ENCODE measurements at regions not wholly inside any gene's neighbourhood (a gene's known extent, or its start where the extent isn't known, plus 50 kb on each side); places are given as distances from the start of the nearest gene placed in this dataset.

DNA sequence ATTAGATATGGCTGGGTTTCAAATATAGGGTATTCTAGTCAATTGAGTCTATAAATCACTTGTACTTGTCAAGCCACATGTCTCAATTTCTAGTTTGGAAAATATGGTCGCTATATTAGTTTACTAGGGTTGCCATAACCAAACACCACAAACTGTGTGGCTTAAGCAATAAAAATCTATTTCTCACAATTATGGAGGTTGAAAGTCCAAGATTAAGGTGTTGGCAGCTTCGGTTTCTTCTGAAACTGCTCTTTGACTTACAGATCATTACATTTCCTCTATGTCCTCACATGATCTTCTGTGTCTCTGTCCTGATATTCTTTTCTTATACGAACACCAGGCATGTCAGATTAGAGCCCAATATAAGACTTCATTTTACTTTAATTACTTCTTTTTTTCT is 55.8 kb upstream of the BASP1 start:
- TF ChIP-seq, protein P1, sequence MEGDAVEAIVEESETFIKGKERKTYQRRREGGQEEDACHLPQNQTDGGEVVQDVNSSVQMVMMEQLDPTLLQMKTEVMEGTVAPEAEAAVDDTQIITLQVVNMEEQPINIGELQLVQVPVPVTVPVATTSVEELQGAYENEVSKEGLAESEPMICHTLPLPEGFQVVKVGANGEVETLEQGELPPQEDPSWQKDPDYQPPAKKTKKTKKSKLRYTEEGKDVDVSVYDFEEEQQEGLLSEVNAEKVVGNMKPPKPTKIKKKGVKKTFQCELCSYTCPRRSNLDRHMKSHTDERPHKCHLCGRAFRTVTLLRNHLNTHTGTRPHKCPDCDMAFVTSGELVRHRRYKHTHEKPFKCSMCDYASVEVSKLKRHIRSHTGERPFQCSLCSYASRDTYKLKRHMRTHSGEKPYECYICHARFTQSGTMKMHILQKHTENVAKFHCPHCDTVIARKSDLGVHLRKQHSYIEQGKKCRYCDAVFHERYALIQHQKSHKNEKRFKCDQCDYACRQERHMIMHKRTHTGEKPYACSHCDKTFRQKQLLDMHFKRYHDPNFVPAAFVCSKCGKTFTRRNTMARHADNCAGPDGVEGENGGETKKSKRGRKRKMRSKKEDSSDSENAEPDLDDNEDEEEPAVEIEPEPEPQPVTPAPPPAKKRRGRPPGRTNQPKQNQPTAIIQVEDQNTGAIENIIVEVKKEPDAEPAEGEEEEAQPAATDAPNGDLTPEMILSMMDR (IDR thresholded peaks at IDR 0.05 in 2 of 3, conservative IDR thresholded peaks at IDR 0.05 in 1 of 3; ENCODE audit: insufficient read depth in 2 of 3, low read depth in 1 of 3, low read length in 3 of 3) = no peak
- no peak for TF ChIP-seq PCBP1 (IDR thresholded peaks at IDR 0.05; ENCODE audit: low read depth, low read length, poor library complexity, severe bottlenecking)
- TF ChIP-seq TAF1 (IDR thresholded peaks at IDR 0.05; ENCODE audit: control insufficient read depth, extremely low read depth, insufficient read depth, low read length, severe bottlenecking) = no peak
- TF ChIP-seq FOXA1 (IDR thresholded peaks at IDR 0.05; ENCODE audit: borderline replicate concordance) = no peak
- TF ChIP-seq, protein P2, sequence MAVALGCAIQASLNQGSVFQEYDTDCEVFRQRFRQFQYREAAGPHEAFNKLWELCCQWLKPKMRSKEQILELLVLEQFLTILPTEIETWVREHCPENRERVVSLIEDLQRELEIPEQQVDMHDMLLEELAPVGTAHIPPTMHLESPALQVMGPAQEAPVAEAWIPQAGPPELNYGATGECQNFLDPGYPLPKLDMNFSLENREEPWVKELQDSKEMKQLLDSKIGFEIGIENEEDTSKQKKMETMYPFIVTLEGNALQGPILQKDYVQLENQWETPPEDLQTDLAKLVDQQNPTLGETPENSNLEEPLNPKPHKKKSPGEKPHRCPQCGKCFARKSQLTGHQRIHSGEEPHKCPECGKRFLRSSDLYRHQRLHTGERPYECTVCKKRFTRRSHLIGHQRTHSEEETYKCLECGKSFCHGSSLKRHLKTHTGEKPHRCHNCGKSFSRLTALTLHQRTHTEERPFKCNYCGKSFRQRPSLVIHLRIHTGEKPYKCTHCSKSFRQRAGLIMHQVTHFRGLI (CRISPR knock-in tag; IDR thresholded peaks at IDR 0.05) = no peak
- no peak for TF ChIP-seq POLR2AphosphoS5 (IDR thresholded peaks at IDR 0.05; ENCODE audit: control insufficient read depth, insufficient read depth, low read depth, low read length)
- TF ChIP-seq ZFP1 (CRISPR knock-in tag; IDR thresholded peaks at IDR 0.05) = no peak
- no peak for TF ChIP-seq CHD2 (IDR thresholded peaks at IDR 0.05; ENCODE audit: low read depth, low read length)
- TF ChIP-seq HDAC2 (IDR thresholded peaks at IDR 0.05) = no peak
- TF ChIP-seq ZNF766 (CRISPR knock-in tag; conservative IDR thresholded peaks at IDR 0.05) = no peak
- TF ChIP-seq, protein P3, sequence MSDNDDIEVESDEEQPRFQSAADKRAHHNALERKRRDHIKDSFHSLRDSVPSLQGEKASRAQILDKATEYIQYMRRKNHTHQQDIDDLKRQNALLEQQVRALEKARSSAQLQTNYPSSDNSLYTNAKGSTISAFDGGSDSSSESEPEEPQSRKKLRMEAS (CRISPR knock-in tag; IDR thresholded peaks at IDR 0.05) = no peak
